ENCODE measurements at regions not wholly inside any gene's neighbourhood (a gene's known extent, or its start where the extent isn't known, plus 50 kb on each side); places are given as distances from the start of the nearest gene placed in this dataset.

DNA sequence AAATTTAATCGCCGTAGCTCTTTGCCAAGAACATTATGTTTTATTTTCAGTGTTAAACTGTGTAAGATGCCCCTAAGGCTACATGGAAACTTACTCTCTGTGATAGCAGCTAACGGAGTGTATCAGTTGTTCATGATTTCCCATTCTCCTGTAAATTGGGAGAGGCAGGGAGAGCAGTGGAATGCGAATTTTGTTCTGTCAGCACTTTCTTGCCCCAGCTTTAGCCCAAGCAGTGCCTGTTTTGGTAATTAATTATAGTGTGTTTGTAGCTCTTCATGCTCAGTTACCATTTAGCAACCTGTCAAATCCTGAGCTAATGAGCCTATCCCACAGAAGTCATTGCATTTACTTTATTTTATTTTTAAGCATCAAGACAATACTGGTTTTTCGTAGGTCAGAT lies 475.1 kb upstream of the RBFOX1 start (continued):
- TF ChIP-seq, protein P1, sequence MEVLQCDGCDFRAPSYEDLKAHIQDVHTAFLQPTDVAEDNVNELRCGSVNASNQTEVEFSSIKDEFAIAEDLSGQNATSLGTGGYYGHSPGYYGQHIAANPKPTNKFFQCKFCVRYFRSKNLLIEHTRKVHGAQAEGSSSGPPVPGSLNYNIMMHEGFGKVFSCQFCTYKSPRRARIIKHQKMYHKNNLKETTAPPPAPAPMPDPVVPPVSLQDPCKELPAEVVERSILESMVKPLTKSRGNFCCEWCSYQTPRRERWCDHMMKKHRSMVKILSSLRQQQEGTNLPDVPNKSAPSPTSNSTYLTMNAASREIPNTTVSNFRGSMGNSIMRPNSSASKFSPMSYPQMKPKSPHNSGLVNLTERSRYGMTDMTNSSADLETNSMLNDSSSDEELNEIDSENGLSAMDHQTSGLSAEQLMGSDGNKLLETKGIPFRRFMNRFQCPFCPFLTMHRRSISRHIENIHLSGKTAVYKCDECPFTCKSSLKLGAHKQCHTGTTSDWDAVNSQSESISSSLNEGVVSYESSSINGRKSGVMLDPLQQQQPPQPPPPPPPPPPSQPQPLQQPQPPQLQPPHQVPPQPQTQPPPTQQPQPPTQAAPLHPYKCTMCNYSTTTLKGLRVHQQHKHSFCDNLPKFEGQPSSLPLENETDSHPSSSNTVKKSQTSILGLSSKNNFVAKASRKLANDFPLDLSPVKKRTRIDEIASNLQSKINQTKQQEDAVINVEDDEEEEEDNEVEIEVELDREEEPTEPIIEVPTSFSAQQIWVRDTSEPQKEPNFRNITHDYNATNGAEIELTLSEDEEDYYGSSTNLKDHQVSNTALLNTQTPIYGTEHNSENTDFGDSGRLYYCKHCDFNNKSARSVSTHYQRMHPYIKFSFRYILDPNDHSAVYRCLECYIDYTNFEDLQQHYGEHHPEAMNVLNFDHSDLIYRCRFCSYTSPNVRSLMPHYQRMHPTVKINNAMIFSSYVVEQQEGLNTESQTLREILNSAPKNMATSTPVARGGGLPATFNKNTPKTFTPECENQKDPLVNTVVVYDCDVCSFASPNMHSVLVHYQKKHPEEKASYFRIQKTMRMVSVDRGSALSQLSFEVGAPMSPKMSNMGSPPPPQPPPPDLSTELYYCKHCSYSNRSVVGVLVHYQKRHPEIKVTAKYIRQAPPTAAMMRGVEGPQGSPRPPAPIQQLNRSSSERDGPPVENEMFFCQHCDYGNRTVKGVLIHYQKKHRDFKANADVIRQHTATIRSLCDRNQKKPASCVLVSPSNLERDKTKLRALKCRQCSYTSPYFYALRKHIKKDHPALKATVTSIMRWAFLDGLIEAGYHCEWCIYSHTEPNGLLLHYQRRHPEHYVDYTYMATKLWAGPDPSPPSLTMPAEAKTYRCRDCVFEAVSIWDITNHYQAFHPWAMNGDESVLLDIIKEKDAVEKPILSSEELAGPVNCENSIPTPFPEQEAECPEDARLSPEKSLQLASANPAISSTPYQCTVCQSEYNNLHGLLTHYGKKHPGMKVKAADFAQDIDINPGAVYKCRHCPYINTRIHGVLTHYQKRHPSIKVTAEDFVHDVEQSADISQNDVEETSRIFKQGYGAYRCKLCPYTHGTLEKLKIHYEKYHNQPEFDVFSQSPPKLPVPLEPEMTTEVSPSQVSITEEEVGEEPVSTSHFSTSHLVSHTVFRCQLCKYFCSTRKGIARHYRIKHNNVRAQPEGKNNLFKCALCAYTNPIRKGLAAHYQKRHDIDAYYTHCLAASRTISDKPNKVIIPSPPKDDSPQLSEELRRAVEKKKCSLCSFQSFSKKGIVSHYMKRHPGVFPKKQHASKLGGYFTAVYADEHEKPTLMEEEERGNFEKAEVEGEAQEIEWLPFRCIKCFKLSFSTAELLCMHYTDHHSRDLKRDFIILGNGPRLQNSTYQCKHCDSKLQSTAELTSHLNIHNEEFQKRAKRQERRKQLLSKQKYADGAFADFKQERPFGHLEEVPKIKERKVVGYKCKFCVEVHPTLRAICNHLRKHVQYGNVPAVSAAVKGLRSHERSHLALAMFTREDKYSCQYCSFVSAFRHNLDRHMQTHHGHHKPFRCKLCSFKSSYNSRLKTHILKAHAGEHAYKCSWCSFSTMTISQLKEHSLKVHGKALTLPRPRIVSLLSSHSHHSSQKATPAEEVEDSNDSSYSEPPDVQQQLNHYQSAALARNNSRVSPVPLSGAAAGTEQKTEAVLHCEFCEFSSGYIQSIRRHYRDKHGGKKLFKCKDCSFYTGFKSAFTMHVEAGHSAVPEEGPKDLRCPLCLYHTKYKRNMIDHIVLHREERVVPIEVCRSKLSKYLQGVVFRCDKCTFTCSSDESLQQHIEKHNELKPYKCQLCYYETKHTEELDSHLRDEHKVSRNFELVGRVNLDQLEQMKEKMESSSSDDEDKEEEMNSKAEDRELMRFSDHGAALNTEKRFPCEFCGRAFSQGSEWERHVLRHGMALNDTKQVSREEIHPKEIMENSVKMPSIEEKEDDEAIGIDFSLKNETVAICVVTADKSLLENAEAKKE (CRISPR knock-in tag; IDR thresholded peaks at IDR 0.05): no peak
- TF ChIP-seq EZH2 (IDR thresholded peaks at IDR 0.05; ENCODE audit: low read depth, unreplicated experiment) (no peak), ZNF114 (CRISPR knock-in tag; IDR thresholded peaks at IDR 0.05) (no peak), POLR2AphosphoS5 (IDR thresholded peaks at IDR 0.05; ENCODE audit: low read depth) (no peak), CREB1 (CRISPR knock-in tag; IDR thresholded peaks at IDR 0.05; ENCODE audit: low read depth) (no peak), ZNF331 (CRISPR knock-in tag; IDR thresholded peaks at IDR 0.05; ENCODE audit: low read depth) (no peak), EZH2phosphoT487 (IDR thresholded peaks at IDR 0.05; ENCODE audit: unreplicated experiment) (no peak)
- TF ChIP-seq, protein P2, sequence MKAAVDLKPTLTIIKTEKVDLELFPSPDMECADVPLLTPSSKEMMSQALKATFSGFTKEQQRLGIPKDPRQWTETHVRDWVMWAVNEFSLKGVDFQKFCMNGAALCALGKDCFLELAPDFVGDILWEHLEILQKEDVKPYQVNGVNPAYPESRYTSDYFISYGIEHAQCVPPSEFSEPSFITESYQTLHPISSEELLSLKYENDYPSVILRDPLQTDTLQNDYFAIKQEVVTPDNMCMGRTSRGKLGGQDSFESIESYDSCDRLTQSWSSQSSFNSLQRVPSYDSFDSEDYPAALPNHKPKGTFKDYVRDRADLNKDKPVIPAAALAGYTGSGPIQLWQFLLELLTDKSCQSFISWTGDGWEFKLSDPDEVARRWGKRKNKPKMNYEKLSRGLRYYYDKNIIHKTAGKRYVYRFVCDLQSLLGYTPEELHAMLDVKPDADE (IDR thresholded peaks at IDR 0.05): no peak
- TF ChIP-seq, protein P3, sequence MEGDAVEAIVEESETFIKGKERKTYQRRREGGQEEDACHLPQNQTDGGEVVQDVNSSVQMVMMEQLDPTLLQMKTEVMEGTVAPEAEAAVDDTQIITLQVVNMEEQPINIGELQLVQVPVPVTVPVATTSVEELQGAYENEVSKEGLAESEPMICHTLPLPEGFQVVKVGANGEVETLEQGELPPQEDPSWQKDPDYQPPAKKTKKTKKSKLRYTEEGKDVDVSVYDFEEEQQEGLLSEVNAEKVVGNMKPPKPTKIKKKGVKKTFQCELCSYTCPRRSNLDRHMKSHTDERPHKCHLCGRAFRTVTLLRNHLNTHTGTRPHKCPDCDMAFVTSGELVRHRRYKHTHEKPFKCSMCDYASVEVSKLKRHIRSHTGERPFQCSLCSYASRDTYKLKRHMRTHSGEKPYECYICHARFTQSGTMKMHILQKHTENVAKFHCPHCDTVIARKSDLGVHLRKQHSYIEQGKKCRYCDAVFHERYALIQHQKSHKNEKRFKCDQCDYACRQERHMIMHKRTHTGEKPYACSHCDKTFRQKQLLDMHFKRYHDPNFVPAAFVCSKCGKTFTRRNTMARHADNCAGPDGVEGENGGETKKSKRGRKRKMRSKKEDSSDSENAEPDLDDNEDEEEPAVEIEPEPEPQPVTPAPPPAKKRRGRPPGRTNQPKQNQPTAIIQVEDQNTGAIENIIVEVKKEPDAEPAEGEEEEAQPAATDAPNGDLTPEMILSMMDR (conservative IDR thresholded peaks at IDR 0.05; ENCODE audit: low read depth in 2 of 2): no peak
